DMS114 treated with DMSO at 0.1 percent for 48 hours (cell line): ENCODE measurements at regions not wholly inside any gene's neighbourhood (a gene's known extent, or its start where the extent isn't known, plus 50 kb on each side); places are given as distances from the start of the nearest gene placed in this dataset.

ENCODE experiments used
- DNase-seq: peaks from one replicate; lab custom pipeline; 2025; ENCODE audit not compliant: unreplicated experiment; lab: John Stamatoyannopoulos, UW

GRCh38 chr11:116132273-116132978 lies 628.2 kb upstream of the CADM1 start:
- no peak for DNase-seq

GRCh38 chr11:116130122-116130521 lies 625.9 kb upstream of the CADM1 start:
- no peak for DNase-seq

- DNase-seq = no peak
Observed at GRCh38 chr11:116129456-116129855, 625.2 kb upstream of the CADM1 start.

- no peak for DNase-seq
Observed at GRCh38 chr11:116126562-116126961, 622.3 kb upstream of the CADM1 start.

- no peak for DNase-seq
Observed at GRCh38 chr11:116124922-116125714, 620.9 kb upstream of the CADM1 start.

- DNase-seq = no peak
Observed at GRCh38 chr11:116123739-116124138, 619.5 kb upstream of the CADM1 start.

- DNase-seq = no peak
Observed at GRCh38 chr11:116122697-116123472, 618.7 kb upstream of the CADM1 start.

- DNase-seq = no peak
Observed at GRCh38 chr11:116119158-116119557, 614.9 kb upstream of the CADM1 start.

- DNase-seq = no peak
Observed at GRCh38 chr11:116118138-116118470, 613.9 kb upstream of the CADM1 start.

GRCh38 chr11:116117331-116118137 lies 613.3 kb upstream of the CADM1 start:
- DNase-seq = no peak

GRCh38 chr11:116115801-116116200 lies 611.6 kb upstream of the CADM1 start:
- no peak for DNase-seq

GRCh38 chr11:116114198-116114651 lies 610.0 kb upstream of the CADM1 start:
- DNase-seq = no peak

GRCh38 chr11:116112087-116112935 lies 608.1 kb upstream of the CADM1 start:
- no peak for DNase-seq

GRCh38 chr11:116111546-116111945 lies 607.3 kb upstream of the CADM1 start:
- no peak for DNase-seq

- DNase-seq = no peak
Observed at GRCh38 chr11:116110802-116111201, 606.6 kb upstream of the CADM1 start.

- DNase-seq = no peak
Observed at GRCh38 chr11:116110356-116110755, 606.1 kb upstream of the CADM1 start.

GRCh38 chr11:116109228-116109627 lies 605.0 kb upstream of the CADM1 start:
- DNase-seq = no peak

- DNase-seq = no peak
Observed at GRCh38 chr11:116108161-116108560, 603.9 kb upstream of the CADM1 start.

- DNase-seq = no peak
Observed at GRCh38 chr11:116107229-116107628, 603.0 kb upstream of the CADM1 start.
